Small intestine (tissue), 7 donors: ENCODE measurements at regions not wholly inside any gene's neighbourhood (a gene's known extent, or its start where the extent isn't known, plus 50 kb on each side); places are given as distances from the start of the nearest gene placed in this dataset.

Experiments
- DNase-seq, 2 donors: peaks; one replicate each; pipeline versions ENCODE4 v3.0.0 to v3.0.0-alpha.2; 2013
- FAIRE-seq: peaks from 2 replicates; lab custom pipeline; 2012; peaks lifted over from hg19 to GRCh38; lab: Jason Lieb, UNC
- H3K27ac ChIP-seq, 3 donors: one replicate each; pipeline ENCODE4 v1.5.1; 2013; ENCODE audit warnings: low read length in 2 of 3, mild to moderate bottlenecking in 2 of 3, control low read depth in 1 of 3, inconsistent platforms in 1 of 3, low read depth in 1 of 3, moderate library complexity in 1 of 3
- H3K27me3 ChIP-seq, 3 donors: one replicate each; pipeline ENCODE4 v1.6.1; 2013; ENCODE audit warnings: low read length in 3 of 3, inconsistent platforms in 1 of 3; ENCODE audit not compliant: control insufficient read depth in 3 of 3, insufficient read depth in 3 of 3
- H3K36me3 ChIP-seq, 3 donors: one replicate each; pipeline ENCODE4 v1.6.1; 2013; ENCODE audit warnings: low read length in 3 of 3, inconsistent platforms in 1 of 3, low read depth in 1 of 3, mild to moderate bottlenecking in 1 of 3, moderate library complexity in 1 of 3; ENCODE audit not compliant: control insufficient read depth in 3 of 3, insufficient read depth in 2 of 3
- H3K4me1 ChIP-seq, 3 donors: one replicate each; pipeline ENCODE4 v1.6.1; 2013; ENCODE audit warnings: low read length in 2 of 3, inconsistent platforms in 1 of 3, low read depth in 1 of 3, mild to moderate bottlenecking in 1 of 3, moderate library complexity in 1 of 3; ENCODE audit not compliant: control insufficient read depth in 3 of 3, insufficient read depth in 2 of 3
- H3K4me3 ChIP-seq, 3 donors: one replicate each; pipeline ENCODE4 v1.5.1; 2013; ENCODE audit warnings: low read length in 3 of 3, control low read depth in 1 of 3, inconsistent platforms in 1 of 3, low read depth in 1 of 3, mild to moderate bottlenecking in 1 of 3, moderate library complexity in 1 of 3
- H3K9me3 ChIP-seq, 2 donors: one replicate each; pipeline ENCODE4 v1.6.1; 2013; ENCODE audit warnings: low read depth in 1 of 2, low read length in 1 of 2; ENCODE audit not compliant: control insufficient read depth in 2 of 2, insufficient read depth in 1 of 2
- WGBS, 3 donors: extraction: QIAGEN DNeasy Blood & Tissue Kit; methylation state at CpG; one replicate each; pipeline ENCODE4 v1.1.7; 2013; 5-methylcytosine and 5-hydroxymethylcytosine counted together
- donor health status: healthy with polysubstance abuse.
- donor health status: control.
- donor health status: control.
- donor health status: Bipolar disorder and iron deficiency.
- donor health status: healthy.

GRCh38 chr14:82755923-82756322, 1222.3 kb upstream of the SEL1L start:
- no peak for FAIRE-seq
- Histone ChIP-seq H3K36me3 (no peaks in the 10 kb centered on the region), H3K9me3 (no peaks in the 10 kb centered on the region), H3K4me1 (no peaks in the 10 kb centered on the region), H3K27me3 (no peaks in the 10 kb centered on the region), H3K4me3 (no peak overlapping the region), H3K27ac (no peak overlapping the region)
- no peak for DNase-seq
- WGBS, 3 donors = 76 to 84% (median 78%) methylated on average over 1 of the region's 1 CpG

GRCh38 chr14:82757776-82758175, 1224.1 kb upstream of the SEL1L start:
- Histone ChIP-seq H3K36me3 (no peaks in the 10 kb centered on the region), H3K27me3 (no peaks in the 10 kb centered on the region), H3K9me3 (no peaks in the 10 kb centered on the region), H3K4me3 (no peak overlapping the region), H3K4me1 (no peaks in the 10 kb centered on the region), H3K27ac (no peak overlapping the region)
- FAIRE-seq = no peak
- no peak for DNase-seq
- WGBS, 3 donors = 81 to 82% (median 82%) methylated on average over 2 of the region's 2 CpGs

- no peaks in the 10 kb centered on the region for H3K9me3 ChIP-seq
- no peaks in the 10 kb centered on the region for H3K27me3 ChIP-seq
- FAIRE-seq = no peak
- no peaks in the 10 kb centered on the region for H3K36me3 ChIP-seq
- DNase-seq = no peak
- H3K4me1 ChIP-seq = no peaks in the 10 kb centered on the region
- H3K27ac ChIP-seq = no peak overlapping the region
- WGBS, 3 donors = 70 to 93% (median 76%) methylated on average over 3 of the region's 3 CpGs
- no peak overlapping the region for H3K4me3 ChIP-seq
Measured at GRCh38 chr14:82759656-82760055, 1226.0 kb upstream of the SEL1L start.

GRCh38 chr14:82766123-82766522, 1232.5 kb upstream of the SEL1L start:
- no peak for FAIRE-seq

GRCh38 chr14:82766996-82767395, 1233.3 kb upstream of the SEL1L start:
- no peaks in the 10 kb centered on the region for H3K27me3 ChIP-seq
- 63 to 73% (median 70%) methylated on average over 3 of the region's 3 CpGs for WGBS, 3 donors
- H3K27ac ChIP-seq = no peak overlapping the region
- H3K9me3 ChIP-seq = no peaks in the 10 kb centered on the region
- no peaks in the 10 kb centered on the region for H3K4me1 ChIP-seq
- H3K4me3 ChIP-seq = no peak overlapping the region
- H3K36me3 ChIP-seq = no peaks in the 10 kb centered on the region
- FAIRE-seq (no peak), DNase-seq (no peak)

More at GRCh38 chr14:82766123-82766522, 1232.5 kb upstream of the SEL1L start:
- no peak for DNase-seq
- Histone ChIP-seq H3K36me3 (no peaks in the 10 kb centered on the region), H3K27me3 (no peaks in the 10 kb centered on the region), H3K9me3 (no peaks in the 10 kb centered on the region), H3K27ac (no peak overlapping the region), H3K4me1 (no peaks in the 10 kb centered on the region), H3K4me3 (no peak overlapping the region)
- WGBS, 3 donors = 53 to 66% (median 62%) methylated on average over 5 of the region's 5 CpGs

GRCh38 chr14:82776958-82777357, 1243.3 kb upstream of the SEL1L start:
- FAIRE-seq = no peak
- WGBS, 3 donors = 89 to 97% (median 92%) methylated on average over 1 of the region's 1 CpG
- Histone ChIP-seq H3K27me3 (no peaks in the 10 kb centered on the region), H3K9me3 (no peaks in the 10 kb centered on the region), H3K4me1 (no peaks in the 10 kb centered on the region), H3K27ac (no peak overlapping the region), H3K36me3 (no peaks in the 10 kb centered on the region), H3K4me3 (no peak overlapping the region)
- no peak for DNase-seq

- Histone ChIP-seq H3K9me3 (no peaks in the 10 kb centered on the region), H3K27me3 (no peaks in the 10 kb centered on the region), H3K36me3 (no peaks in the 10 kb centered on the region), H3K27ac (no peak overlapping the region), H3K4me3 (no peak overlapping the region), H3K4me1 (no peaks in the 10 kb centered on the region)
- 62 to 71% (median 65%) methylated on average over 1 of the region's 1 CpG for WGBS, 3 donors
- DNase-seq (no peak), FAIRE-seq (no peak)
Measured at GRCh38 chr14:82778008-82778590, 1244.4 kb upstream of the SEL1L start.

- H3K36me3 ChIP-seq = no peaks in the 10 kb centered on the region
- no peak overlapping the region for H3K27ac ChIP-seq
- WGBS, 3 donors = 51 to 58% (median 55%) methylated on average over 3 of the region's 3 CpGs
- H3K4me1 ChIP-seq = no peaks in the 10 kb centered on the region
- DNase-seq = no peak
- FAIRE-seq = no peak
- no peak overlapping the region for H3K4me3 ChIP-seq
- H3K9me3 ChIP-seq = no peaks in the 10 kb centered on the region
- no peaks in the 10 kb centered on the region for H3K27me3 ChIP-seq
Measured at GRCh38 chr14:82778601-82779000, 1244.9 kb upstream of the SEL1L start.

GRCh38 chr14:82779301-82779700, 1245.6 kb upstream of the SEL1L start:
- no peak for FAIRE-seq

More at GRCh38 chr14:82779301-82779700, 1245.6 kb upstream of the SEL1L start:
- 79 to 90% (median 82%) methylated on average over 4 of the region's 4 CpGs for WGBS, 3 donors
- Histone ChIP-seq H3K36me3 (no peaks in the 10 kb centered on the region), H3K9me3 (no peaks in the 10 kb centered on the region), H3K27me3 (no peaks in the 10 kb centered on the region), H3K27ac (no peak overlapping the region), H3K4me3 (no peak overlapping the region), H3K4me1 (no peaks in the 10 kb centered on the region)
- DNase-seq = no peak
